Lower leg skin (tissue), 4 donors: ENCODE measurements at regions not wholly inside any gene's neighbourhood (a gene's known extent, or its start where the extent isn't known, plus 50 kb on each side); places are given as distances from the start of the nearest gene placed in this dataset.

ENCODE experiments used
- DNase-seq, 2 donors: peaks; one replicate each; pipeline ENCODE4 v3.0.0-alpha.2; 2019; ENCODE audit warnings: low spot score in 2 of 2
- H3K4me3 ChIP-seq: fragments of 200-600 bp; sonication (generic); 2 replicates; pipeline ENCODE4 v1.5.1; 2017; ENCODE audit warnings: mild to moderate bottlenecking, low read depth; ENCODE audit not compliant: poor library complexity, severe bottlenecking
- POLR2A ChIP-seq, 2 donors: fragments of 450-650 bp; IDR thresholded peaks; one replicate each; pipeline ENCODE4 v1.6.1; 2016 to 2017; ENCODE audit warnings: antibody characterized with exemption in 2 of 2, mild to moderate bottlenecking in 1 of 2, moderate library complexity in 1 of 2
- WGBS, 2 donors: methylation state at CpG; one replicate each; pipeline ENCODE4 v1.1.5; 2018; 5-methylcytosine and 5-hydroxymethylcytosine counted together
- intact Hi-C: fragments of 100-400 bp; cut with DNase I; formaldehyde crosslinking; loops from one replicate; pipeline ENCODE4 v1.15.0; 2023; ENCODE audit warnings: low total_unique reads
- TF ChIP-seq, protein P1 (sequence below), 3 donors: fragments of 450-650 bp; IDR thresholded peaks; one replicate each; pipeline ENCODE4 v1.5.1; 2016; ENCODE audit warnings: antibody characterized with exemption in 3 of 3, mild to moderate bottlenecking in 3 of 3, moderate library complexity in 2 of 3

- TF ChIP-seq, protein P1, sequence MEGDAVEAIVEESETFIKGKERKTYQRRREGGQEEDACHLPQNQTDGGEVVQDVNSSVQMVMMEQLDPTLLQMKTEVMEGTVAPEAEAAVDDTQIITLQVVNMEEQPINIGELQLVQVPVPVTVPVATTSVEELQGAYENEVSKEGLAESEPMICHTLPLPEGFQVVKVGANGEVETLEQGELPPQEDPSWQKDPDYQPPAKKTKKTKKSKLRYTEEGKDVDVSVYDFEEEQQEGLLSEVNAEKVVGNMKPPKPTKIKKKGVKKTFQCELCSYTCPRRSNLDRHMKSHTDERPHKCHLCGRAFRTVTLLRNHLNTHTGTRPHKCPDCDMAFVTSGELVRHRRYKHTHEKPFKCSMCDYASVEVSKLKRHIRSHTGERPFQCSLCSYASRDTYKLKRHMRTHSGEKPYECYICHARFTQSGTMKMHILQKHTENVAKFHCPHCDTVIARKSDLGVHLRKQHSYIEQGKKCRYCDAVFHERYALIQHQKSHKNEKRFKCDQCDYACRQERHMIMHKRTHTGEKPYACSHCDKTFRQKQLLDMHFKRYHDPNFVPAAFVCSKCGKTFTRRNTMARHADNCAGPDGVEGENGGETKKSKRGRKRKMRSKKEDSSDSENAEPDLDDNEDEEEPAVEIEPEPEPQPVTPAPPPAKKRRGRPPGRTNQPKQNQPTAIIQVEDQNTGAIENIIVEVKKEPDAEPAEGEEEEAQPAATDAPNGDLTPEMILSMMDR (IDR thresholded peaks at IDR 0.05): no peak
- TF ChIP-seq POLR2A (IDR thresholded peaks at IDR 0.05): no peak
- DNase-seq: no peak
- WGBS, 2 donors: 91 to 94% methylated on average over 1 of the region's 1 CpG
- intact Hi-C loops: no loop called here
- H3K4me3 ChIP-seq: no peak overlapping the region
These were observed 126.9 kb upstream of the SLC35F3 start for GRCh38 chr1:233777566-233777965.

GRCh38 chr1:233780049-233780448 is 124.4 kb upstream of the SLC35F3 start:
- TF ChIP-seq, protein P1 (IDR thresholded peaks at IDR 0.05): no peak
- TF ChIP-seq POLR2A (IDR thresholded peaks at IDR 0.05): no peak
- no peak overlapping the region for H3K4me3 ChIP-seq
- 94 to 97% methylated on average over 2 of the region's 2 CpGs for WGBS, 2 donors
- intact Hi-C loops: no loop called here
- DNase-seq: no peak

- intact Hi-C loops: no loop called here
- WGBS, 2 donors: 90 to 93% methylated on average over 9 of the region's 9 CpGs
- no peak overlapping the region for H3K4me3 ChIP-seq
- TF ChIP-seq, protein P1 (IDR thresholded peaks at IDR 0.05): no peak
- TF ChIP-seq POLR2A (IDR thresholded peaks at IDR 0.05): no peak
- DNase-seq: no peak
These were observed 121.4 kb upstream of the SLC35F3 start for GRCh38 chr1:233782937-233783586.

GRCh38 chr1:233787599-233787998 is 116.9 kb upstream of the SLC35F3 start:
- 82 to 86% methylated on average over 3 of the region's 3 CpGs for WGBS, 2 donors
- DNase-seq: no peak
- H3K4me3 ChIP-seq: no peak overlapping the region
- intact Hi-C loops: no loop called here
- TF ChIP-seq, protein P1 (IDR thresholded peaks at IDR 0.05): no peak
- no peak for TF ChIP-seq POLR2A (IDR thresholded peaks at IDR 0.05)

DNA sequence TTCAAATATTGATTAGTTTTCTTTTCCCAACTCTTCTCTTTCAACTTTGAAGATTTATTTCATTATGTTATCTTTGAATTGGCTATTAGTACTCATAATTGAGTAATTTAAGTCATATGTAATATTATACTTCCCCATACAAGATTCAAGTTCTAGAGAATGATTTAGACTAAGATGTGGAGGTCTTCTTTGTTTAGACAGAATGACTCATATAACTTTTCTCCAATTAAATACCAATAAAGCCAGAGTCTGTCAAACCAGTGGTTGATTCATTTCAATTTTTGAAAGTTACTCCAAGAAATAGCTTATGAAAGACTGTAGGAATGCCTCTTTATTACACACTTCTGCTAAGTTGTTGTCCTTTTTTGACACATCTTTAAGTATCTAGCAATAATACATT is 115.8 kb upstream of the SLC35F3 start:
- intact Hi-C loops: no loop called here
- no peak for DNase-seq

More for the DNA sequence above, 115.8 kb upstream of the SLC35F3 start:
- H3K4me3 ChIP-seq: no peak overlapping the region
- TF ChIP-seq, protein P1 (IDR thresholded peaks at IDR 0.05): no peak
- TF ChIP-seq POLR2A (IDR thresholded peaks at IDR 0.05): no peak
